G401 (cell line): ENCODE measurements at regions not wholly inside any gene's neighbourhood (a gene's known extent, or its start where the extent isn't known, plus 50 kb on each side); places are given as distances from the start of the nearest gene placed in this dataset.

Source experiments
- DNase-seq: peaks from one replicate; pipeline ENCODE4 v3.0.0-alpha.2; 2015; ENCODE audit warnings: low spot score
- in situ Hi-C: cut with HindIII; loops from 2 replicates; pipeline ENCODE4 v1.10.0; 2016; ENCODE audit warnings: low sequenced_read_pairs, mixed read lengths

- in situ Hi-C loops = no loop called here
- no peak for DNase-seq
Measured at GRCh38 chr6:33927112-33927511, 123.3 kb upstream of the MLN start.

GRCh38 chr6:33926451-33926850, 122.6 kb upstream of the MLN start:
- no peak for DNase-seq
- in situ Hi-C loops = no loop called here

- no peak for DNase-seq
- in situ Hi-C loops = no loop called here
Measured at GRCh38 chr6:33925936-33926335, 122.1 kb upstream of the MLN start.

GRCh38 chr6:33925210-33925609, 121.4 kb upstream of the MLN start:
- no peak for DNase-seq
- in situ Hi-C loops = no loop called here

GRCh38 chr6:33924681-33925080, 120.9 kb upstream of the MLN start:
- in situ Hi-C loops = no loop called here
- DNase-seq = no peak

GRCh38 chr6:33923857-33924514, 120.2 kb upstream of the MLN start:
- no peak for DNase-seq
- in situ Hi-C loops = no loop called here

GRCh38 chr6:33921745-33922144, 117.9 kb upstream of the MLN start:
- in situ Hi-C loops = no loop called here
- DNase-seq = no peak

- no peak for DNase-seq
- in situ Hi-C loops = no loop called here
Measured at GRCh38 chr6:33918175-33918695, 114.4 kb upstream of the MLN start.

- in situ Hi-C loops = no loop called here
- DNase-seq = no peak
Measured at GRCh38 chr6:33915134-33915533, 111.3 kb upstream of the MLN start.

- in situ Hi-C loops = no loop called here
- DNase-seq = no peak
Measured at GRCh38 chr6:33914645-33915044, 110.8 kb upstream of the MLN start.

- in situ Hi-C loops = no loop called here
- no peak for DNase-seq
Measured at GRCh38 chr6:33912195-33912594, 108.4 kb upstream of the MLN start.

- in situ Hi-C loops = no loop called here
- no peak for DNase-seq
Measured at GRCh38 chr6:33911488-33911887, 107.7 kb upstream of the MLN start.

GRCh38 chr6:33910594-33910993, 106.8 kb upstream of the MLN start:
- in situ Hi-C loops = no loop called here

GRCh38 chr6:33909737-33910136, 105.9 kb upstream of the MLN start:
- in situ Hi-C loops = no loop called here
- no peak for DNase-seq

More at GRCh38 chr6:33910594-33910993, 106.8 kb upstream of the MLN start:
- DNase-seq = no peak

GRCh38 chr6:33908025-33908424, 104.2 kb upstream of the MLN start:
- in situ Hi-C loops = no loop called here
- no peak for DNase-seq

- in situ Hi-C loops = no loop called here
- no peak for DNase-seq
Measured at GRCh38 chr6:33907227-33907626, 103.4 kb upstream of the MLN start.

- in situ Hi-C loops = no loop called here
- no peak for DNase-seq
Measured at GRCh38 chr6:33906439-33906838, 102.6 kb upstream of the MLN start.

GRCh38 chr6:33905071-33905609, 101.3 kb upstream of the MLN start:
- in situ Hi-C loops = no loop called here

GRCh38 chr6:33904747-33905065, 100.9 kb upstream of the MLN start:
- DNase-seq = no peak
- in situ Hi-C loops = no loop called here

More at GRCh38 chr6:33905071-33905609, 101.3 kb upstream of the MLN start:
- DNase-seq = no peak

- in situ Hi-C loops = no loop called here
Measured at GRCh38 chr6:33904050-33904746, 100.4 kb upstream of the MLN start.

GRCh38 chr6:33903579-33903978, 99.8 kb upstream of the MLN start:
- DNase-seq = no peak

More at GRCh38 chr6:33904050-33904746, 100.4 kb upstream of the MLN start:
- DNase-seq = no peak

More at GRCh38 chr6:33903579-33903978, 99.8 kb upstream of the MLN start:
- in situ Hi-C loops = no loop called here
